K562 (cell line): ENCODE measurements at regions not wholly inside any gene's neighbourhood (a gene's known extent, or its start where the extent isn't known, plus 50 kb on each side); places are given as distances from the start of the nearest gene placed in this dataset.

Experiments
- ATAC-seq: fragments of 200-7000 bp; cut with Tn5 transposase; 3 replicates; pipeline ENCODE4 v1.9.1; 2020; ENCODE audit warnings: moderate library complexity
- BruUV-seq: library from RNA; stranded (reverse); fragments of 400-500 nt; replicated peaks from 2 replicates; lab custom pipeline; 2021; lab: Mats Ljungman, UMichigan
- CTCF ChIA-PET: fragments of 300-600 bp; formaldehyde crosslinking; extraction: SDS; loops from one replicate; lab custom pipeline; 2021; ENCODE audit warnings: low intra/inter-chr PET ratio; lab: Yijun Ruan, JAX
- POLR2A ChIA-PET: fragments of 300-600, 350-650 bp; sonication (Branson Sonifier 250); formaldehyde crosslinking; extraction: SDS; loops from one replicate; lab custom pipeline; 2021; ENCODE audit warnings: antibody characterized with exemption, inconsistent platforms; lab: Yijun Ruan, JAX
- DNase-seq, 4 experiments: peaks; one replicate each; pipeline versions ENCODE4 v3.0.0 to v3.0.0-alpha.2; 2011 to 2018; ENCODE audit warnings: low spot score in 3 of 4, mixed read lengths in 3 of 4; ENCODE audit errors: extremely low read depth in 1 of 4
- FAIRE-seq: peaks from 2 replicates; lab custom pipeline; 2011; peaks lifted over from hg19 to GRCh38; lab: Jason Lieb, UNC
- H2AFZ ChIP-seq: 2 replicates; pipeline ENCODE4 v1.6.0; 2011; ENCODE audit warnings: low read depth, low read length, control low read depth, inconsistent platforms
- H3K27ac ChIP-seq: fragments of 200-600 bp; 3 replicates; pipeline ENCODE4 v1.8.0; 2011; ENCODE audit warnings: low read depth, mild to moderate bottlenecking, control low read depth, inconsistent platforms, low read length, moderate library complexity, mixed read lengths; ENCODE audit errors: extremely low read depth
- H3K27me3 ChIP-seq, 2 experiments: fragments of 300-600 bp in 1 of 2; 2 replicates in 1 of 2; 3 replicates in 1 of 2; pipeline versions ENCODE4 v1.6.0 to v1.8.0; 2011; ENCODE audit warnings: inconsistent platforms in 2 of 2, low read length in 2 of 2, mild to moderate bottlenecking in 1 of 2, mixed read lengths in 1 of 2, moderate library complexity in 1 of 2; ENCODE audit not compliant: control insufficient read depth in 2 of 2, insufficient read depth in 2 of 2
- H3K36me3 ChIP-seq: fragments of 300-600 bp; 3 replicates; pipeline ENCODE4 v1.8.0; 2011; ENCODE audit warnings: mild to moderate bottlenecking, low read length, inconsistent platforms; ENCODE audit not compliant: control insufficient read depth, insufficient read depth
- H3K4me1 ChIP-seq, 2 experiments: fragments of 200-600 bp in 1 of 2; replicated peaks in 1 of 2; 2 replicates in 1 of 2; 3 replicates in 1 of 2; pipeline versions ENCODE4 v1.5.1 to v1.8.0; 2011; ENCODE audit warnings: inconsistent platforms in 2 of 2, low read length in 2 of 2, mild to moderate bottlenecking in 1 of 2, mixed read lengths in 1 of 2, moderate library complexity in 1 of 2; ENCODE audit not compliant: control insufficient read depth in 2 of 2, insufficient read depth in 2 of 2
- H3K4me2 ChIP-seq: 2 replicates; pipeline ENCODE4 v1.6.1; 2011; ENCODE audit warnings: low read length, control low read depth, inconsistent platforms, mixed read lengths; ENCODE audit not compliant: insufficient read depth
- H3K4me3 ChIP-seq: fragments of 200-600 bp; sonication (generic), shearing (Covaris generic); 2 replicates; pipeline ENCODE4 v1.5.1; 2016; ENCODE audit warnings: control low read depth, inconsistent platforms
- H3K79me2 ChIP-seq: fragments of 200-600 bp; 3 replicates; pipeline ENCODE4 v1.8.0; 2011; ENCODE audit warnings: low read length, inconsistent platforms; ENCODE audit not compliant: control insufficient read depth, insufficient read depth
- H3K9ac ChIP-seq, 2 experiments: 2 replicates each; pipeline versions ENCODE4 v1.6.0 to v1.6.1; 2011; ENCODE audit warnings: low read depth in 2 of 2, low read length in 2 of 2, control low read depth in 1 of 2, inconsistent platforms in 1 of 2, mild to moderate bottlenecking in 1 of 2, mixed read lengths in 1 of 2; ENCODE audit not compliant: insufficient read depth in 1 of 2
- H3K9me1 ChIP-seq: one replicate; pipeline ENCODE4 v1.6.0; 2011; ENCODE audit warnings: inconsistent platforms, mild to moderate bottlenecking, low read length, moderate library complexity; ENCODE audit not compliant: control insufficient read depth, insufficient read depth
- H3K9me3 ChIP-seq: replicated peaks from 2 replicates; pipeline ENCODE4 v1.5.1; 2011; ENCODE audit warnings: low read depth, low read length, inconsistent platforms; ENCODE audit not compliant: control insufficient read depth, insufficient read depth
- H4K20me1 ChIP-seq: replicated peaks from 2 replicates; pipeline ENCODE4 v1.6.1; 2011; ENCODE audit warnings: low read length, inconsistent platforms, mixed read lengths; ENCODE audit not compliant: control insufficient read depth, insufficient read depth
- ELF4 ChIP-seq: fragments of 450-650 bp; formaldehyde crosslinking; IDR thresholded peaks from 2 replicates; pipeline ENCODE4 v1.4.0; 2022; ENCODE audit warnings: missing genetic modification characterization
- MXD1 ChIP-seq: fragments of 250-450 bp; sonication (Bioruptor Pico); IDR thresholded peaks from 2 replicates; pipeline ENCODE4 v1.8.0; 2021; ENCODE audit warnings: borderline replicate concordance, mild to moderate bottlenecking, moderate library complexity; ENCODE audit not compliant: poor library complexity, severe bottlenecking
- NUFIP1 ChIP-seq: fragments of 450-650 bp; IDR thresholded peaks from 2 replicates; pipeline ENCODE4 v1.6.1; 2018; ENCODE audit not compliant: partially characterized antibody
- ZNF395 ChIP-seq: fragments of 200-800 bp; sonication (Bioruptor generic); IDR thresholded peaks from 2 replicates; pipeline ENCODE4 v1.6.1; 2017; ENCODE audit warnings: missing genetic modification characterization, missing compliant biosample characterization
- WGBS: fragments of 100-300 bp; shearing (Covaris generic); methylation state at CpG from one replicate; pipeline ENCODE4 v1.1.6; 2016; ENCODE audit warnings: low coverage, mixed read lengths; ENCODE audit not compliant: insufficient coverage; ENCODE audit errors: missing lambda C conversion rate; 5-methylcytosine and 5-hydroxymethylcytosine counted together
- in situ Hi-C: fragments of 300-500 bp; cut with MboI; formaldehyde crosslinking; loops from 4 replicates; pipeline ENCODE4 v1.15.0; 2018; ENCODE audit warnings: inconsistent platforms, mixed read lengths
- intact Hi-C: fragments of 100-400 bp; cut with micrococcal nuclease; formaldehyde crosslinking; loops from 2 replicates; pipeline ENCODE4 v1.14.2; 2022
- TF ChIP-seq, protein P1 (sequence below): fragments of 450-650 bp; formaldehyde crosslinking; IDR thresholded peaks from 2 replicates; pipeline ENCODE4 v1.4.0; 2020; ENCODE audit warnings: mild to moderate bottlenecking
- TF ChIP-seq, protein P2 (sequence below): IDR thresholded peaks from 2 replicates; pipeline ENCODE4 v1.6.1; 2012; ENCODE audit warnings: low read depth, low read length, improper control_type of control experiment, borderline replicate concordance

DNA sequence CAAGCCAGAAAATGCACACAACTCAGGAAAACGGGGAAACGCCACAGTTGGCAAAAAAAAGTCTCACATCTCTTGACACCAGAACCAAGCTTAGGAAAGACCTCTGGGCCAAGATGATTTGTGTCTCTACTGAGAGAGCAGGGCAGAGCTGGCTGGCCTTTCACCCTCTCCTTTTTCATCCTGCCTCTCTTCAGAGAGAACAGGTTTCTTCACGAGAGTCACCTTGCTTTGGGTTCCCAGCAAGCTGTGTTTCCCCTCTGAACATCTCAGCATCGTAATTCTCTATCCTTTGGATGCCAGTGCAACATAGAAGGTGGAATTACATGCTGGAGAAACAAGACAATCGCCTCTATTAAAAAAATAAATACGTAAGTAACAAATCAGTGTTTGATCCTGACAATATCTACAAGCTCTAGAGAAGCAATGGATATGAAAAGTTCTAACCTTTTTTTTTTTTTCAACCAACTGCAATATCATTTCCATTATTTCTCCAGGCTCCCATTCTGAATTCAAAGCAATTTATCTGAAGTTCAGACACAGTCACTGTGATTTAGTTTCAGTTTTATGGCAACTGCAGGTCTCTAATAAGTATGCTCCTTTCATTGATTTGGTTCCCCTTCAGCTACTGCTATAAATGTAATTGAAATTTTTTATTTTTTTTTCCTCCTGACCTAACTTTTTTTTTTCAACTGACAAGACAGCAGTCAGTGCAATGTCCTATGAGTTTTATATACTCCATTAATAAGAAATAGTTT is 708.6 kb downstream of the DTWD2 start:
- Histone ChIP-seq H3K27ac (no peak overlapping the region), H3K79me2 (no peaks in the 10 kb centered on the region), H2AFZ (no peak overlapping the region), H3K4me3 (no peak overlapping the region), H3K9me1 (no peaks in the 10 kb centered on the region), H4K20me1 (no peaks in the 10 kb centered on the region), H3K27me3 (no peaks in the 10 kb centered on the region), H3K4me2 (no peak overlapping the region), H3K36me3 (no peaks in the 10 kb centered on the region), H3K9ac (no peak overlapping the region), H3K9me3 (no peaks in the 10 kb centered on the region), H3K4me1 (no peaks in the 10 kb centered on the region)
- TF ChIP-seq, protein P1, sequence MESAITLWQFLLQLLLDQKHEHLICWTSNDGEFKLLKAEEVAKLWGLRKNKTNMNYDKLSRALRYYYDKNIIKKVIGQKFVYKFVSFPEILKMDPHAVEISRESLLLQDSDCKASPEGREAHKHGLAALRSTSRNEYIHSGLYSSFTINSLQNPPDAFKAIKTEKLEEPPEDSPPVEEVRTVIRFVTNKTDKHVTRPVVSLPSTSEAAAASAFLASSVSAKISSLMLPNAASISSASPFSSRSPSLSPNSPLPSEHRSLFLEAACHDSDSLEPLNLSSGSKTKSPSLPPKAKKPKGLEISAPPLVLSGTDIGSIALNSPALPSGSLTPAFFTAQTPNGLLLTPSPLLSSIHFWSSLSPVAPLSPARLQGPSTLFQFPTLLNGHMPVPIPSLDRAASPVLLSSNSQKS, result no peak
- TF ChIP-seq NUFIP1 (no peak), ELF4 (CRISPR knock-in tag) (no peak), MXD1 (no peak), ZNF395 (no peak)
- TF ChIP-seq, protein P2, sequence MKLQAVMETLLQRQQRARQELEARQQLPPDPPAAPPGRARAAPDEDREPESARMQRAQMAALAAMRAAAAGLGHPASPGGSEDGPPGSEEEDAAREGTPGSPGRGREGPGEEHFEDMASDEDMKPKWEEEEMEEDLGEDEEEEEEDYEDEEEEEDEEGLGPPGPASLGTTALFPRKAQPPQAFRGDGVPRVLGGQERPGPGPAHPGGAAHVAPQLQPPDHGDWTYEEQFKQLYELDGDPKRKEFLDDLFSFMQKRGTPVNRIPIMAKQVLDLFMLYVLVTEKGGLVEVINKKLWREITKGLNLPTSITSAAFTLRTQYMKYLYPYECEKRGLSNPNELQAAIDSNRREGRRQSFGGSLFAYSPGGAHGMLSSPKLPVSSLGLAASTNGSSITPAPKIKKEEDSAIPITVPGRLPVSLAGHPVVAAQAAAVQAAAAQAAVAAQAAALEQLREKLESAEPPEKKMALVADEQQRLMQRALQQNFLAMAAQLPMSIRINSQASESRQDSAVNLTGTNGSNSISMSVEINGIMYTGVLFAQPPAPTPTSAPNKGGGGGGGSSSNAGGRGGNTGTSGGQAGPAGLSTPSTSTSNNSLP, result no peak
- no peak for DNase-seq
- ChIA-PET POLR2A (no interaction called here), CTCF (no interaction called here)
- no TSS peak for BruUV-seq
- WGBS, result 1% methylated on average over 6 of the region's 6 CpGs
- in situ Hi-C loops (no loop called here), intact Hi-C loops (no loop called here)
- no peak for FAIRE-seq
- ATAC-seq, result no peak
